ENCODE measurements at regions not wholly inside any gene's neighbourhood (a gene's known extent, or its start where the extent isn't known, plus 50 kb on each side); places are given as distances from the start of the nearest gene placed in this dataset.

GRCh38 chr2:238974081-238974480 is 126.2 kb downstream of the TWIST2 start:
- TF ChIP-seq CTCF (IDR thresholded peaks at IDR 0.05) (no peak), POLR2A (IDR thresholded peaks at IDR 0.05) (no peak)
